ENCODE measurements at regions not wholly inside any gene's neighbourhood (a gene's known extent, or its start where the extent isn't known, plus 50 kb on each side); places are given as distances from the start of the nearest gene placed in this dataset.
A peak's percentile ranks its signal among the peaks of the same experiment; 100 is the strongest.

GRCh38 chr9:27888661-27889295, 315.5 kb upstream of the C9orf72 start:
- Mint-ChIP-seq H3K27ac (no peak overlapping the region), H3K36me3 (no peaks in the 10 kb centered on the region), H3K27me3 (peaks cover 3% of the 10 kb centered on the region), H3K4me1 (no peaks in the 10 kb centered on the region), H3K4me3 (no peak overlapping the region), H3K9me3 (peaks cover 0 to 4% (median 4%) of the 10 kb centered on the region in 3 donors)

GRCh38 chr9:27924502-27924901, 351.2 kb upstream of the C9orf72 start:
- Mint-ChIP-seq H3K4me1 (no peaks in the 10 kb centered on the region), H3K27me3 (peaks cover 2% of the 10 kb centered on the region), H3K9me3 (peaks cover 0 to 10% (median 5%) of the 10 kb centered on the region in 3 donors), H3K36me3 (no peaks in the 10 kb centered on the region), H3K27ac (no peak overlapping the region), H3K4me3 (no peak overlapping the region)

GRCh38 chr9:27925815-27926214, 352.5 kb upstream of the C9orf72 start:
- H3K4me1 Mint-ChIP-seq = no peaks in the 10 kb centered on the region
- no peak overlapping the region for H3K4me3 Mint-ChIP-seq
- H3K9me3 Mint-ChIP-seq = peaks cover 0 to 4% (median 2%) of the 10 kb centered on the region in 3 donors
- no peaks in the 10 kb centered on the region for H3K36me3 Mint-ChIP-seq
- no peak overlapping the region for H3K27ac Mint-ChIP-seq
- peaks cover 2% of the 10 kb centered on the region for H3K27me3 Mint-ChIP-seq

GRCh38 chr9:27929841-27930240, 356.6 kb upstream of the C9orf72 start:
- no peaks in the 10 kb centered on the region for H3K36me3 Mint-ChIP-seq
- H3K9me3 Mint-ChIP-seq = no peaks in the 10 kb centered on the region
- no peak overlapping the region for H3K4me3 Mint-ChIP-seq
- H3K27ac Mint-ChIP-seq = no peak overlapping the region
- peaks cover 2% of the 10 kb centered on the region for H3K27me3 Mint-ChIP-seq
- no peaks in the 10 kb centered on the region for H3K4me1 Mint-ChIP-seq

DNA sequence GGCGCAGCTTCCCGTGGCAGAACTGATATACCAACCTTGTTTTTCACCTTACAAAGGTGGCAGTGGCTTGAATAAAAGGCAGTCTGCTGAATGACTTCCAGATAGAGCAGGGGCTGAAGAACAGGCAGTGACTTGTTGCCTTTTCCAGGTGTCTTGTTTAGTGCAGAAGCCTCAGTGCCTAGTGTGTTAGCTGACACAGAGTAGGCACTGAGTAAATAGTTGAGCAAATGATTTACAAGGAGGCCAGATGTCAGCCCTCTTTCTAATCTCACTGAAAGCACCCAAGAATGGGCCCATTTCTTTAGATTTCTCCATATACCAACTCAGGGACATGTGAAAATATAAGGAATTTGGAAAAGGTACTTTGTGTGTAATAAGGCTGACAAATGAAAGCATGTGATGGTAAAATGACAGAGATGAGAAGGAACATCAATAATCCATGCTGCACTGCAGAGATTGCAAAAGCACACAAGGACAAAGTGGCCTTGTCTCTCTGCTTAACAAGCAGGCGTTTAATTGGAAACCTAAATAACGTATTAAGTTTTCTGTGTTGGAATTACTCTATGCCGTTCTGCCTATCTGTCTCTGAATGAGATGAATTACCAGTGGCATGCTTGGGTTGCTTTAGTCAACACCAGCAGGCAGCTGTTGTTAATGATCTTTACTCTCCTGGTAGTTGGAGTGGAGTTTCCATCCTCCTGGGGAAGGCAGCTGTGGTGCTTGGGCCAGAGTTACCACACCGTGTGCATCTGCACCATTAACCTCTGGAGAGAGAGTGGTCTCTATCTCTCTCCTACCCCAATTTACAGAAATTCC, 360.1 kb upstream of the C9orf72 start:
- no peak overlapping the region for H3K4me3 Mint-ChIP-seq
- no peak overlapping the region for H3K27ac Mint-ChIP-seq
- H3K27me3 Mint-ChIP-seq = no peaks in the 10 kb centered on the region
- no peaks in the 10 kb centered on the region for H3K9me3 Mint-ChIP-seq
- H3K36me3 Mint-ChIP-seq = no peaks in the 10 kb centered on the region
- H3K4me1 Mint-ChIP-seq = no peaks in the 10 kb centered on the region

DNA sequence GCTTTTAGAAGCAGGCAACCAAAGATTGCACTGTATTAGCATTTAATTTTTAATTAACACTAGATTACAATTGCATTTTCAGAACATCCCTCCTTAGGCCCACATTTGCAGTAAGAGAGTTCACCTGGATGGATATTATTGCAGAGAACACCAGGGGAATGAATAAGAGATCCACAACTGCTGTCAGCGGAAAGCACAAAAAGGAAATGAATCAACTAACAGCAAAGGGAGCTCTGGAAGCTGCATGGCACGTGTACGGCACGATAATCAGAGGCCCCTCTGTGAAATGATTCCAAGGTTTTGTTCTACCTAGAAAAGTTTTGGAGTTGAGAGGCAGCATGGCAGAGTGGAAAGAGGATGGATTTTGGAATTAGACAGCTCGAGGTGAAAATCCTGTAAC, 361.2 kb upstream of the C9orf72 start:
- Mint-ChIP-seq H3K9me3 (no peaks in the 10 kb centered on the region), H3K27me3 (no peaks in the 10 kb centered on the region), H3K4me3 (no peak overlapping the region), H3K4me1 (no peaks in the 10 kb centered on the region), H3K36me3 (no peaks in the 10 kb centered on the region), H3K27ac (no peak overlapping the region)

- peak overlapping the region in 1 of 3 donors; percentile 21 for H3K27ac Mint-ChIP-seq
- H3K9me3 Mint-ChIP-seq = no peaks in the 10 kb centered on the region
- no peaks in the 10 kb centered on the region for H3K36me3 Mint-ChIP-seq
- no peak overlapping the region for H3K4me3 Mint-ChIP-seq
- no peaks in the 10 kb centered on the region for H3K4me1 Mint-ChIP-seq
- no peaks in the 10 kb centered on the region for H3K27me3 Mint-ChIP-seq
Observed at GRCh38 chr9:27939186-27939585, 365.9 kb upstream of the C9orf72 start.

DNA sequence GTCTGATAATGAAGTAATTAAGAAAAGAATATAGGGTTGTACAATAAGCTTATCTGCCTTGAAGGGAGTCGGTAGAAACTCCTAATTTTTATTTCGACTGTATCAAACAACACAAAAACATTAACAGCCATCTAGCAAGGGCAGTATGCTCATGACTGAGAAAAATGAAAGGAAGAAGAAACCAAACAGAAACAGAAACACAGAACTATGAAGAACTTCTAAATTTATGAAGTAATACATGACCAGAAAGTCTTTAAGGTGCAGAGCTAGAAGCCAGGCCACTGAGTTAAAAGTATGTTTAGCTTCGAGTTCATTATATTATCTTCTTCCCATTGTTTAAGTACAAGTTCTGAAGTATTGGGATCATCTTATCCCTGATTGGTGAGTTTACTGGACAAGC, 367.3 kb upstream of the C9orf72 start:
- Mint-ChIP-seq H3K4me1 (no peaks in the 10 kb centered on the region), H3K27me3 (no peaks in the 10 kb centered on the region), H3K9me3 (no peaks in the 10 kb centered on the region), H3K4me3 (no peak overlapping the region), H3K27ac (no peak overlapping the region), H3K36me3 (no peaks in the 10 kb centered on the region)

DNA sequence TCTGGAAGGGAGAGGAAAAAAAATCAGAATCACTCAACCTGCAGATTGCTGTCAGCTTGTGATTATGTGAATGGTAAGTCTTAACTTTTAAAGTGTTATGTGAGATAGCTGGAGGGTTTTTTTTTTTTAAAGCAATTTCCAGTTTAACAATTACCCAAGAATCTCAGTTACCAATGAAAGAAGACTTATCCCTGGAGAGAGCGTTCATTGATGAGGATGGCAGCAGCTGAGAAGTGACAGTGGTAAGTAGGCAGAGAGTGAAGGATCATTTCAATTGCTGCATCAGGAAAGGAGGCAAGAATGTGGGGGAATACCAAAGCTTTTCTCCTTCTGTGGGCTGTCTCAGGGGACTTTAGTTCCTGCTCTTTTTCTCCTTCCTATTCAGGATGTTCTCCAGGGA, 370.2 kb upstream of the C9orf72 start:
- Mint-ChIP-seq H3K4me1 (no peaks in the 10 kb centered on the region), H3K27me3 (no peaks in the 10 kb centered on the region), H3K4me3 (no peak overlapping the region), H3K9me3 (peaks cover 0 to 3% (median 0%) of the 10 kb centered on the region in 3 donors), H3K27ac (no peak overlapping the region), H3K36me3 (no peaks in the 10 kb centered on the region)

- H3K4me1 Mint-ChIP-seq = no peaks in the 10 kb centered on the region
- H3K27me3 Mint-ChIP-seq = no peaks in the 10 kb centered on the region
- H3K4me3 Mint-ChIP-seq = no peak overlapping the region
- peaks cover 0 to 4% (median 3%) of the 10 kb centered on the region in 3 donors for H3K9me3 Mint-ChIP-seq
- no peaks in the 10 kb centered on the region for H3K36me3 Mint-ChIP-seq
- H3K27ac Mint-ChIP-seq = no peak overlapping the region
Observed at GRCh38 chr9:27945386-27945785, 372.1 kb upstream of the C9orf72 start.

GRCh38 chr9:27950382-27950781, 377.1 kb upstream of the C9orf72 start:
- no peaks in the 10 kb centered on the region for H3K36me3 Mint-ChIP-seq
- H3K9me3 Mint-ChIP-seq = peaks cover 0 to 8% (median 3%) of the 10 kb centered on the region in 3 donors
- no peak overlapping the region for H3K4me3 Mint-ChIP-seq
- H3K27ac Mint-ChIP-seq = no peak overlapping the region
- no peaks in the 10 kb centered on the region for H3K27me3 Mint-ChIP-seq
- no peaks in the 10 kb centered on the region for H3K4me1 Mint-ChIP-seq

DNA sequence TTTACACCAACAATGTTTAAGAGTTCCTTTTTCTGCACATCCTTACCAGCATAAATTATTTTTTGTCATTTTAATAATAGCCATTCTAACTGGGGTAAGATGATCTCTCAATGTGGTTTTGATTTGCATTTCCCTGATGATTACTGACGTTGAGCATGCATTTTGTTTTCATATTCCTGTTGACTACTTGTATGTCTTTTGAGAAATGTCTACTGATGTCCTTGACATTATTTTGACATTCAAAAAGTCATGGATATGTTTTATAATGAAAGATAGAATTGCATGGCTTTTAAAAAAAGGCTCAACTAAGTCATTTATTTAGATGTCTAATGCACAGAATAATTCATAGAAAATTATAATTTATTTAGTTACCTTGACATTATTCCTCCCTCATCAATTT, 381.6 kb upstream of the C9orf72 start:
- Mint-ChIP-seq H3K27me3 (no peaks in the 10 kb centered on the region), H3K36me3 (no peaks in the 10 kb centered on the region), H3K27ac (no peak overlapping the region), H3K4me1 (no peaks in the 10 kb centered on the region), H3K9me3 (peaks cover 0 to 3% (median 0%) of the 10 kb centered on the region in 3 donors), H3K4me3 (no peak overlapping the region)

DNA sequence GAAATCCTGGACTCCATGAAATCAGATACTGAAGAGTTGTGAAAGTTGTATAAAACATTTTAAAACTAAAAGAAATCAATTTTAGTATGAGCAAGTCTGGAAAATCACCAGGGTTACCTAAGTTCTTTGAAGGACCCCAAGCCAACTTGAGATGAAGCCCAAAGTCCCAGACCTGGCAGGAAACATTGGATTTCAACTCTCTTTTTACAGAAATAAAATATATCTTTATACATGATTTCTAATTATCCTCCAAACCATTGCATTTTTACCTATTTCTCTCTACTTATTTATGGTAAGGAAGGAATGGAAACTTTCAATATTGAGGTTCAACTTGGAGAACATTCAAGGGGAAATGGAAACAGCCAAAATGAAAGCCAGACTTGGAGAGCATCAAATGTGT, 390.6 kb upstream of the C9orf72 start:
- Mint-ChIP-seq H3K4me1 (no peaks in the 10 kb centered on the region), H3K27ac (no peak overlapping the region), H3K4me3 (no peak overlapping the region), H3K36me3 (peaks cover 3% of the 10 kb centered on the region), H3K27me3 (no peaks in the 10 kb centered on the region), H3K9me3 (no peaks in the 10 kb centered on the region)

DNA sequence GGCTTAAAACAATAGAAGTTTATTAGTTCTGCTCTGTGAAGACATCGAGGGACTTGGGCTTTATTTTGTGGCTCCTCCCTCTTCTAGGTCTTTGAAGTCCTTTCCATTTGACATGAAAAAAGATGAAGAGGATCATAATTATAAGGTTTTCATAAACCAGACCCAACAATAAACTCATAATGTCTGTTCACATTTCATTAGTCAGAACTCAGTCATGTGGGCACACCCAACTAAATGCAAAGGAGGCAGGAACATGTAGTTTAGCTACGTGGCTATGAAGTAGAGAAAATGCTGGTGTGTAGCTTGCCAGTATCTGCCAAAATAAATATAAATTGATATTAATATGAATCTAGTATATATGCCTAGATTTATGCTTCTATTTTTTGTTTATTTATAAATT, 393.9 kb upstream of the C9orf72 start:
- H3K4me3 Mint-ChIP-seq = no peak overlapping the region
- no peaks in the 10 kb centered on the region for H3K9me3 Mint-ChIP-seq
- H3K27me3 Mint-ChIP-seq = no peaks in the 10 kb centered on the region
- H3K4me1 Mint-ChIP-seq = no peaks in the 10 kb centered on the region
- peaks cover 3% of the 10 kb centered on the region for H3K36me3 Mint-ChIP-seq
- no peak overlapping the region for H3K27ac Mint-ChIP-seq

GRCh38 chr9:27977931-27978330, 404.6 kb upstream of the C9orf72 start:
- Mint-ChIP-seq H3K27me3 (no peaks in the 10 kb centered on the region), H3K9me3 (no peaks in the 10 kb centered on the region), H3K27ac (no peak overlapping the region), H3K36me3 (no peaks in the 10 kb centered on the region), H3K4me3 (no peak overlapping the region), H3K4me1 (no peaks in the 10 kb centered on the region)

DNA sequence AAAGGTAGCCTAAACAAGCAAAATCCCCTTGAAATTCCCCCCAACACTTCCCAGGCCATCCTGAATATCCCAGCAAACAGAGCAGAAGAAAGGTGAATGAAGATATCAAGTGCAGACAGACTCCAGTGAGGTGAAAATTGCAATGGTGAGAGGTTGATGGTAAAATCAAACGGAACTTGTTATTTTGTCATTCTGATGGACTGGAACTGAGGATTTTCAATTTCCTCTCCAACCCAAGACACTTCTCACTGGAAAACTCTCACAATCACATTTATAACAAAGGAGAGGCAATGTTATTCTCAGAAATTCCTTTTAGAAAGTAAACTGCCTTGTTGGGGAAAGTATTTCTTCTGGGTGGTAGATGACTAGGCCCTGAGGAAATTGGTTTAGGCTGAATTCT, 412.4 kb upstream of the C9orf72 start:
- Mint-ChIP-seq H3K4me3 (no peak overlapping the region), H3K9me3 (no peaks in the 10 kb centered on the region)

More for the DNA sequence above, 412.4 kb upstream of the C9orf72 start:
- no peaks in the 10 kb centered on the region for H3K4me1 Mint-ChIP-seq
- H3K27me3 Mint-ChIP-seq = peaks cover 2% of the 10 kb centered on the region
- no peaks in the 10 kb centered on the region for H3K36me3 Mint-ChIP-seq
- H3K27ac Mint-ChIP-seq = no peak overlapping the region

All from IgD-negative memory B cell (primary cell).